Osteocyte (in vitro differentiated cells): ENCODE measurements at regions not wholly inside any gene's neighbourhood (a gene's known extent, or its start where the extent isn't known, plus 50 kb on each side); places are given as distances from the start of the nearest gene placed in this dataset.
"Not testable (repeated sequence)": the region's sequence is repeated elsewhere in the genome, so short reads cannot be mapped to it uniquely, and the experiment has no call there.

ENCODE experiments used
- DNase-seq: peaks from one replicate; pipeline ENCODE4 v3.0.0; 2021; ENCODE audit warnings: mixed read lengths; ENCODE audit not compliant: unreplicated experiment; ENCODE audit errors: extremely low spot score
- H3K27ac Mint-ChIP-seq: one replicate; pipeline ENCODE4 v1.8.0; 2021; ENCODE audit warnings: mild to moderate bottlenecking, mixed read lengths; ENCODE audit not compliant: unreplicated experiment
- H3K27me3 Mint-ChIP-seq: one replicate; pipeline ENCODE4 v1.8.0; 2021; ENCODE audit warnings: mixed read lengths; ENCODE audit not compliant: unreplicated experiment
- H3K36me3 Mint-ChIP-seq: one replicate; pipeline ENCODE4 v1.8.0; 2021; ENCODE audit warnings: mixed read lengths; ENCODE audit not compliant: unreplicated experiment
- H3K4me1 Mint-ChIP-seq: one replicate; pipeline ENCODE4 v1.8.0; 2021; ENCODE audit warnings: mixed read lengths; ENCODE audit not compliant: unreplicated experiment
- H3K4me3 Mint-ChIP-seq: one replicate; pipeline ENCODE4 v1.8.0; 2021; ENCODE audit warnings: mild to moderate bottlenecking, moderate library complexity, mixed read lengths; ENCODE audit not compliant: unreplicated experiment
- H3K9me3 Mint-ChIP-seq: one replicate; pipeline ENCODE4 v1.8.0; 2021; ENCODE audit warnings: mixed read lengths; ENCODE audit not compliant: unreplicated experiment
- TF ChIP-seq, protein P1 (sequence below): fragments of 200-600 bp; sonication (generic); IDR thresholded peaks from 2 replicates; pipeline ENCODE4 v1.5.0; 2021; ENCODE audit warnings: antibody characterized with exemption, mild to moderate bottlenecking, moderate library complexity

DNA sequence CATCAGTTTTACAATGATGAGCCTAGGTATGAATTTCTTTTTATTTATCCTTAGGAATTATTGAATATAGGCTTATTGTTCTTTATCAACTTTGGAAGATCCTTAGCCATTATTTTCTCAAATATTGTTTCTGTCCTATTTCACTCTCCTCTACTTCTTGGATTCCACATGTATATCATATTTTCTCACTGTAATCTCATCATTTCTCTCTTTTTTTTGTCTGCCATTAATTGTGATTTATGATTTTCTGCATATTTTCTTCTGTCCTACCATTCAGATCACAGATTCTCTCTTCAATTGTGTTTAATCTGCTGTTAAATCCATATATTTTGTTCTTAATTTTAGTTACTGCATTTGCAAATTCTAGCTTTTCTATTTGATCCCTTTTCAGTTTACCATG lies 139.8 kb downstream of the ARRDC3 start:
- no peaks in the 10 kb centered on the region for H3K36me3 Mint-ChIP-seq

GRCh38 chr5:91241460-91241859 lies 141.7 kb downstream of the ARRDC3 start:
- not testable (repeated sequence) for H3K4me3 Mint-ChIP-seq, H3K27me3 Mint-ChIP-seq, H3K4me1 Mint-ChIP-seq, H3K27ac Mint-ChIP-seq, H3K36me3 Mint-ChIP-seq, DNase-seq
- H3K9me3 Mint-ChIP-seq = peaks cover 12% of the 10 kb centered on the region

More for the DNA sequence above, 139.8 kb downstream of the ARRDC3 start:
- TF ChIP-seq, protein P1, sequence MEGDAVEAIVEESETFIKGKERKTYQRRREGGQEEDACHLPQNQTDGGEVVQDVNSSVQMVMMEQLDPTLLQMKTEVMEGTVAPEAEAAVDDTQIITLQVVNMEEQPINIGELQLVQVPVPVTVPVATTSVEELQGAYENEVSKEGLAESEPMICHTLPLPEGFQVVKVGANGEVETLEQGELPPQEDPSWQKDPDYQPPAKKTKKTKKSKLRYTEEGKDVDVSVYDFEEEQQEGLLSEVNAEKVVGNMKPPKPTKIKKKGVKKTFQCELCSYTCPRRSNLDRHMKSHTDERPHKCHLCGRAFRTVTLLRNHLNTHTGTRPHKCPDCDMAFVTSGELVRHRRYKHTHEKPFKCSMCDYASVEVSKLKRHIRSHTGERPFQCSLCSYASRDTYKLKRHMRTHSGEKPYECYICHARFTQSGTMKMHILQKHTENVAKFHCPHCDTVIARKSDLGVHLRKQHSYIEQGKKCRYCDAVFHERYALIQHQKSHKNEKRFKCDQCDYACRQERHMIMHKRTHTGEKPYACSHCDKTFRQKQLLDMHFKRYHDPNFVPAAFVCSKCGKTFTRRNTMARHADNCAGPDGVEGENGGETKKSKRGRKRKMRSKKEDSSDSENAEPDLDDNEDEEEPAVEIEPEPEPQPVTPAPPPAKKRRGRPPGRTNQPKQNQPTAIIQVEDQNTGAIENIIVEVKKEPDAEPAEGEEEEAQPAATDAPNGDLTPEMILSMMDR = no peak
- Mint-ChIP-seq H3K4me3 (no peak overlapping the region), H3K27me3 (no peaks in the 10 kb centered on the region), H3K9me3 (peaks cover 12% of the 10 kb centered on the region), H3K4me1 (peaks cover 10% of the 10 kb centered on the region), H3K27ac (no peak overlapping the region)
- no peak for DNase-seq

DNA sequence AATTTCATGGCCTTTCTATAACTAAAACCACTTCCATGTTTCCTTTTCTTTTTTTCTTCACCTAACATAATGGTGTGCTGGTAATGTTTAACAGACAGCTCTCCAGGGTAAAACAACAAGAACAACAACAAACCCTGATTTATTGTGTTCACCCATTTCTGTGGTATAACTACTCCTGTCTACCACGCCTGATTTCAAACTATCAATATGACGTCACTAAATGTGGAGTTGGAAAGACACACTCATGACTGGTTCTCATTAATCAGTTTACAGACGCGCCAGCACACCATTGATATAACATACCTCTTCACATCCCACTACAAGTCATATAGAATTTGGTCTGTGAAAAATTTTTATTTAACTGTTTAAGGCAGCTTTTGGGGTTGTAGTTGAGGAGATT lies 142.9 kb downstream of the ARRDC3 start:
- peaks cover 10% of the 10 kb centered on the region for H3K4me1 Mint-ChIP-seq
- no peaks in the 10 kb centered on the region for H3K27me3 Mint-ChIP-seq
- no peak for DNase-seq
- no peaks in the 10 kb centered on the region for H3K36me3 Mint-ChIP-seq
- H3K9me3 Mint-ChIP-seq = peaks cover 12% of the 10 kb centered on the region
- TF ChIP-seq, protein P1 = no peak
- H3K27ac Mint-ChIP-seq = no peak overlapping the region
- H3K4me3 Mint-ChIP-seq = no peak overlapping the region

DNA sequence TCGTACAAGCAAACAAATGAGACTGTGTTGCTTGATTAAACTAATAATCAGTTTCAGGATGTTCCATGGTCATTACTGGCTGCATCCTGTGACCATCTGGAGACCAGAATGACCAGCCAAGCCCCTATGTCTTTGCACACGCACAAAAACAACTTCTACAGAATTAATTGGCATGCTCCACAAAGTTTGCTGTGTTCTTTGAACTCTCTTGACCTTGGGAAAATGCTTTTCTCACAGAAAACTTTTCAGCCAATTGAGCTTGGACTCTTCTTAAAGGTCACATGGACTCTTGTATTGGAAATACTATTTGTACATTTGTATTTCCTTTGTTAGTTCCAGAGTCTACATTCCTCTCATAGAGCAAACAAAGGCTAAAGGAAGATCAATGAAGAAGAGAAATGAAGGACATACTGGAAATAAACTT lies 147.8 kb downstream of the ARRDC3 start:
- Mint-ChIP-seq H3K4me1 (no peaks in the 10 kb centered on the region), H3K27ac (no peak overlapping the region), H3K36me3 (no peaks in the 10 kb centered on the region), H3K9me3 (no peaks in the 10 kb centered on the region), H3K4me3 (no peak overlapping the region), H3K27me3 (peaks cover 3% of the 10 kb centered on the region)
- TF ChIP-seq, protein P1 = no peak
- no peak for DNase-seq

DNA sequence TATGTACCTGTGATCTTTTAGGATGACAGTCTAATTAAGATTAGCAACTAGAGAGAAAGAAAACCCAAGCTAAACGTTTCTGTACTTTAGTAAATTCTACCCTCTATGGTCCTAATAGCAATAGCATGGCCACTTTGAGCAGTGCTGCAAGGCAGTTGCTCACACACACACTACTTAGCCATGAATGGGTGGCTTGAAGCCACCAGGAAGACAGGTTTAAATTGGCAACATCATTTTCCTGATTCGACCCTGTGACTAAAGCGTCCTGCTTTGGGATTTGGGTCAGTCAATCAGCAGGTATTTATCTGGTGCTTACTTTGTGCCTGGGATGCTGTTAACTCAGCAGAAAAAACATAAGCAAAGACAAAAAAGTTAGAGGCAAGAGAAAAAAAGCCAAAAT lies 150.6 kb downstream of the ARRDC3 start:
- H3K27me3 Mint-ChIP-seq = peaks cover 3% of the 10 kb centered on the region
- no peak for DNase-seq
- TF ChIP-seq, protein P1 = no peak

More for the DNA sequence above, 150.6 kb downstream of the ARRDC3 start:
- Mint-ChIP-seq H3K4me1 (no peaks in the 10 kb centered on the region), H3K36me3 (no peaks in the 10 kb centered on the region), H3K4me3 (no peak overlapping the region), H3K27ac (no peak overlapping the region), H3K9me3 (no peaks in the 10 kb centered on the region)
